ENCODE measurements at regions not wholly inside any gene's neighbourhood (a gene's known extent, or its start where the extent isn't known, plus 50 kb on each side); places are given as distances from the start of the nearest gene placed in this dataset.

GRCh38 chr13:107568181-107568580 is 647.2 kb downstream of the LIG4 start:
- H3K36me3 Mint-ChIP-seq (ENCODE audit: low read depth) = no peaks in the 10 kb centered on the region
- no peak overlapping the region for H3K4me3 Mint-ChIP-seq
- H3K27me3 Mint-ChIP-seq = no peaks in the 10 kb centered on the region
- H3K27ac Mint-ChIP-seq = no peak overlapping the region
- no peaks in the 10 kb centered on the region for H3K4me1 Mint-ChIP-seq
- peaks cover 12% of the 10 kb centered on the region for H3K9me3 Mint-ChIP-seq
- ATAC-seq (replicated peaks) = no peak

GRCh38 chr13:107563099-107563925 is 652.0 kb downstream of the LIG4 start:
- H3K27me3 Mint-ChIP-seq = no peaks in the 10 kb centered on the region
- H3K9me3 Mint-ChIP-seq = peaks cover 8% of the 10 kb centered on the region
- no peak overlapping the region for H3K27ac Mint-ChIP-seq
- H3K4me3 Mint-ChIP-seq = no peak overlapping the region
- no peaks in the 10 kb centered on the region for H3K36me3 Mint-ChIP-seq (ENCODE audit: low read depth)
- H3K4me1 Mint-ChIP-seq = no peaks in the 10 kb centered on the region
- ATAC-seq (replicated peaks) = no peak

- no peak overlapping the region for H3K27ac Mint-ChIP-seq
- H3K27me3 Mint-ChIP-seq = no peaks in the 10 kb centered on the region
- no peaks in the 10 kb centered on the region for H3K4me1 Mint-ChIP-seq
- ATAC-seq (replicated peaks) = no peak
- no peak overlapping the region for H3K4me3 Mint-ChIP-seq
- H3K9me3 Mint-ChIP-seq = peaks cover 9% of the 10 kb centered on the region
- no peaks in the 10 kb centered on the region for H3K36me3 Mint-ChIP-seq (ENCODE audit: low read depth)
Observed at GRCh38 chr13:107562203-107562602, 653.1 kb downstream of the LIG4 start.

GRCh38 chr13:107554460-107554859 is 660.9 kb downstream of the LIG4 start:
- Mint-ChIP-seq H3K4me1 (no peaks in the 10 kb centered on the region), H3K36me3 (ENCODE audit: low read depth) (no peaks in the 10 kb centered on the region), H3K27ac (no peak overlapping the region), H3K4me3 (no peak overlapping the region), H3K9me3 (peaks cover 15% of the 10 kb centered on the region), H3K27me3 (peaks cover 3% of the 10 kb centered on the region)
- ATAC-seq (replicated peaks) = no peak

- Mint-ChIP-seq H3K4me3 (no peak overlapping the region), H3K27me3 (peaks cover 3% of the 10 kb centered on the region), H3K9me3 (peaks cover 15% of the 10 kb centered on the region), H3K4me1 (no peaks in the 10 kb centered on the region), H3K27ac (no peak overlapping the region), H3K36me3 (ENCODE audit: low read depth) (no peaks in the 10 kb centered on the region)
- no peak for ATAC-seq (replicated peaks)
Observed at GRCh38 chr13:107553838-107554237, 661.5 kb downstream of the LIG4 start.

GRCh38 chr13:107551521-107551920 is 663.8 kb downstream of the LIG4 start:
- H3K9me3 Mint-ChIP-seq = peaks cover 16% of the 10 kb centered on the region
- H3K27ac Mint-ChIP-seq = no peak overlapping the region
- ATAC-seq (replicated peaks) = no peak
- H3K36me3 Mint-ChIP-seq (ENCODE audit: low read depth) = no peaks in the 10 kb centered on the region
- H3K4me1 Mint-ChIP-seq = no peaks in the 10 kb centered on the region
- peaks cover under 1% of the 10 kb centered on the region for H3K27me3 Mint-ChIP-seq
- H3K4me3 Mint-ChIP-seq = no peak overlapping the region

GRCh38 chr13:107548338-107548737 is 667.0 kb downstream of the LIG4 start:
- Mint-ChIP-seq H3K4me1 (no peaks in the 10 kb centered on the region), H3K27me3 (no peaks in the 10 kb centered on the region), H3K9me3 (peaks cover 20% of the 10 kb centered on the region)

GRCh38 chr13:107545946-107546502 is 669.3 kb downstream of the LIG4 start:
- Mint-ChIP-seq H3K4me3 (no peak overlapping the region), H3K9me3 (peaks cover 21% of the 10 kb centered on the region), H3K36me3 (ENCODE audit: low read depth) (no peaks in the 10 kb centered on the region), H3K27me3 (no peaks in the 10 kb centered on the region), H3K27ac (no peak overlapping the region), H3K4me1 (no peaks in the 10 kb centered on the region)
- no peak for ATAC-seq (replicated peaks)

More at GRCh38 chr13:107548338-107548737, 667.0 kb downstream of the LIG4 start:
- Mint-ChIP-seq H3K36me3 (ENCODE audit: low read depth) (no peaks in the 10 kb centered on the region), H3K4me3 (no peak overlapping the region), H3K27ac (no peak overlapping the region)
- ATAC-seq (replicated peaks) = no peak

GRCh38 chr13:107534548-107534947 is 680.8 kb downstream of the LIG4 start:
- no peaks in the 10 kb centered on the region for H3K4me1 Mint-ChIP-seq
- H3K4me3 Mint-ChIP-seq = no peak overlapping the region
- no peak for ATAC-seq (replicated peaks)
- H3K9me3 Mint-ChIP-seq = peaks cover 8% of the 10 kb centered on the region
- H3K27me3 Mint-ChIP-seq = no peaks in the 10 kb centered on the region
- H3K36me3 Mint-ChIP-seq (ENCODE audit: low read depth) = no peaks in the 10 kb centered on the region
- H3K27ac Mint-ChIP-seq = no peak overlapping the region

- ATAC-seq (replicated peaks) = no peak
- Mint-ChIP-seq H3K27ac (no peak overlapping the region), H3K4me3 (no peak overlapping the region)
Observed at GRCh38 chr13:107531816-107532215, 683.5 kb downstream of the LIG4 start.

GRCh38 chr13:107531180-107531579 is 684.2 kb downstream of the LIG4 start:
- peaks cover 9% of the 10 kb centered on the region for H3K9me3 Mint-ChIP-seq
- no peaks in the 10 kb centered on the region for H3K27me3 Mint-ChIP-seq
- H3K4me1 Mint-ChIP-seq = no peaks in the 10 kb centered on the region
- ATAC-seq (replicated peaks) = no peak
- no peak overlapping the region for H3K27ac Mint-ChIP-seq
- no peak overlapping the region for H3K4me3 Mint-ChIP-seq
- no peaks in the 10 kb centered on the region for H3K36me3 Mint-ChIP-seq (ENCODE audit: low read depth)

More at GRCh38 chr13:107531816-107532215, 683.5 kb downstream of the LIG4 start:
- Mint-ChIP-seq H3K27me3 (no peaks in the 10 kb centered on the region), H3K4me1 (no peaks in the 10 kb centered on the region), H3K36me3 (ENCODE audit: low read depth) (no peaks in the 10 kb centered on the region), H3K9me3 (peaks cover 8% of the 10 kb centered on the region)

GRCh38 chr13:107529035-107529434 is 686.3 kb downstream of the LIG4 start:
- H3K9me3 Mint-ChIP-seq = peaks cover 11% of the 10 kb centered on the region
- no peaks in the 10 kb centered on the region for H3K36me3 Mint-ChIP-seq (ENCODE audit: low read depth)
- no peak for ATAC-seq (replicated peaks)
- no peaks in the 10 kb centered on the region for H3K4me1 Mint-ChIP-seq
- no peak overlapping the region for H3K4me3 Mint-ChIP-seq
- H3K27me3 Mint-ChIP-seq = no peaks in the 10 kb centered on the region
- no peak overlapping the region for H3K27ac Mint-ChIP-seq

GRCh38 chr13:107518780-107519179 is 696.6 kb downstream of the LIG4 start:
- Mint-ChIP-seq H3K27me3 (no peaks in the 10 kb centered on the region), H3K27ac (no peak overlapping the region), H3K4me1 (no peaks in the 10 kb centered on the region), H3K4me3 (no peak overlapping the region), H3K9me3 (peaks cover 18% of the 10 kb centered on the region), H3K36me3 (ENCODE audit: low read depth) (no peaks in the 10 kb centered on the region)
- no peak for ATAC-seq (replicated peaks)

- no peak overlapping the region for H3K27ac Mint-ChIP-seq
- peaks cover 21% of the 10 kb centered on the region for H3K9me3 Mint-ChIP-seq
- H3K4me1 Mint-ChIP-seq = no peaks in the 10 kb centered on the region
- no peak overlapping the region for H3K4me3 Mint-ChIP-seq
- H3K27me3 Mint-ChIP-seq = no peaks in the 10 kb centered on the region
- no peaks in the 10 kb centered on the region for H3K36me3 Mint-ChIP-seq (ENCODE audit: low read depth)
- ATAC-seq (replicated peaks) = no peak
Observed at GRCh38 chr13:107518292-107518691, 697.0 kb downstream of the LIG4 start.

- H3K9me3 Mint-ChIP-seq = peaks cover 16% of the 10 kb centered on the region
- H3K4me3 Mint-ChIP-seq = no peak overlapping the region
- H3K27ac Mint-ChIP-seq = no peak overlapping the region
- no peaks in the 10 kb centered on the region for H3K4me1 Mint-ChIP-seq
- no peaks in the 10 kb centered on the region for H3K27me3 Mint-ChIP-seq
- no peaks in the 10 kb centered on the region for H3K36me3 Mint-ChIP-seq (ENCODE audit: low read depth)
- no peak for ATAC-seq (replicated peaks)
Observed at GRCh38 chr13:107516517-107516916, 698.8 kb downstream of the LIG4 start.

All from activated T-helper 17 cell treated with anti-CD3 and anti-CD28 coated beads, Interleukin-2, amount 50 U/mL, for 72 hours (primary cell).